Testis (tissue), 2 donors: ENCODE measurements at regions not wholly inside any gene's neighbourhood (a gene's known extent, or its start where the extent isn't known, plus 50 kb on each side); places are given as distances from the start of the nearest gene placed in this dataset.

ENCODE experiments used
- DNase-seq: peaks from one replicate; pipeline ENCODE4 v3.0.0-alpha.2; 2019
- H3K27ac ChIP-seq, 2 donors: fragments of 200-600 bp; sonication (generic); one replicate each; pipeline ENCODE4 v1.5.1; 2019
- H3K27me3 ChIP-seq: fragments of 200-600 bp; sonication (generic); one replicate; pipeline ENCODE4 v1.5.1; 2019
- H3K36me3 ChIP-seq: fragments of 200-600 bp; sonication (generic); one replicate; pipeline ENCODE4 v1.5.1; 2017; ENCODE audit warnings: low read depth; ENCODE audit errors: missing control alignments
- H3K4me1 ChIP-seq: fragments of 200-600 bp; sonication (generic); one replicate; pipeline ENCODE4 v1.5.1; 2019
- H3K4me3 ChIP-seq, 2 donors: fragments of 200-600 bp; sonication (generic); one replicate each; pipeline ENCODE4 v1.5.1; 2017 to 2019
- H3K9me3 ChIP-seq: fragments of 200-600 bp; sonication (generic); one replicate; pipeline ENCODE4 v1.5.1; 2017
- POLR2A ChIP-seq: fragments of 450-650 bp; IDR thresholded peaks from one replicate; pipeline ENCODE4 v1.6.1; 2017; ENCODE audit warnings: antibody characterized with exemption, mild to moderate bottlenecking, moderate library complexity
- WGBS, 2 donors: methylation state at CpG; one replicate each; pipeline ENCODE4 v1.1.5; 2018; 5-methylcytosine and 5-hydroxymethylcytosine counted together
- intact Hi-C: fragments of 100-400 bp; cut with DNase I; formaldehyde crosslinking; loops from one replicate; pipeline ENCODE4 v1.15.1; 2023; ENCODE audit warnings: low total_unique reads
- TF ChIP-seq, protein P1 (sequence below), 3 experiments: fragments of 450-650 bp in 2 of 3; fragments of 200-600 bp in 1 of 3; sonication (generic) in 1 of 3; IDR thresholded peaks; one replicate each; pipeline ENCODE4 v1.5.1; 2016 to 2019; ENCODE audit warnings: antibody characterized with exemption in 3 of 3, mild to moderate bottlenecking in 2 of 3, moderate library complexity in 1 of 3

DNA sequence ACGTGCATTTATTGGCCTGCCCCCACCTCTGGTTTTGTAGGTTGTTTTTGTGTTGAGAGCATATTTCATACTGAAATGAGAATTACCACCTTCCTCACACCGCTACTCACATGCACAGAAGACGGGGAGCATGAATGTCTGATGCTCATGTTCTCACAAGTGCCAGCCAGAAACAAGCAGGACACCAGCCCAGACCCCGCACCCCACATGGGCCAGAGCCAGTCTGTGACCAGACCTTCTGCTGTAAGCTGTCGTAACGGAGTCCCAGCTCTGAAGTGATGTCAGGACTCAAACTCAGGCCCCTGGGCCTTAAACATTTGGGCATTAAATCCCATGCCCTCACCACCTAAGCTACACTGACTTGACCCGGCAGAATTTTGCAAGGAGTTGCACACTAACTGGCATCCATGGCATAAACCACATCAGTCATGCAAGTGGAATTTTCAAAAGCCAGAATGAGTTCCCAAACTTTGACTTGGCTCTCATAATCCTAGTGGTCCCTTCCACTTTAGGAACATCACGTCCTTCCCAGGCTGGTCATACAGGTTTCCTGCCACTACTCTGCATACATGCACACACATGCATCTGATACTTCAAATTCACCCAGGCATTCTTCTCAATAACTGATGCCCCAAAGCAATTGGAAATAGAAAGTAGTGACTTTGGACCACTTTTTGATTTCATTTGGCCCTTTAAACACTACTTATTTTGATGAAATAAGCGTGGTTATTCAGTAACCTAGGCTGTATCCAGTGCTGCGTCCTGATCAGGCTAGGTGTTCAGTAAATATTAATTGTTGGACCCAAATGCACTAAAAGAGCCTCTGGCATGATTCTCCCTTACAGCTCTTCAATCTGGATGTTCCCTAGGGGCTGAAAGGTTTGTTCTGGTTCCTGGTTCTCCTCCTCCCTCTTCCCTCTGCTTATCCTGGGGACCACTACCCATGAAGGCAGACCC, 223.1 kb upstream of the ID2 start:
- no peak for DNase-seq
- H3K27ac ChIP-seq = no peak overlapping the region
- H3K4me1 ChIP-seq = no peaks in the 10 kb centered on the region
- no peaks in the 10 kb centered on the region for H3K9me3 ChIP-seq
- intact Hi-C loops = no loop called here
- H3K27me3 ChIP-seq = no peaks in the 10 kb centered on the region
- TF ChIP-seq POLR2A = no peak
- TF ChIP-seq, protein P1, sequence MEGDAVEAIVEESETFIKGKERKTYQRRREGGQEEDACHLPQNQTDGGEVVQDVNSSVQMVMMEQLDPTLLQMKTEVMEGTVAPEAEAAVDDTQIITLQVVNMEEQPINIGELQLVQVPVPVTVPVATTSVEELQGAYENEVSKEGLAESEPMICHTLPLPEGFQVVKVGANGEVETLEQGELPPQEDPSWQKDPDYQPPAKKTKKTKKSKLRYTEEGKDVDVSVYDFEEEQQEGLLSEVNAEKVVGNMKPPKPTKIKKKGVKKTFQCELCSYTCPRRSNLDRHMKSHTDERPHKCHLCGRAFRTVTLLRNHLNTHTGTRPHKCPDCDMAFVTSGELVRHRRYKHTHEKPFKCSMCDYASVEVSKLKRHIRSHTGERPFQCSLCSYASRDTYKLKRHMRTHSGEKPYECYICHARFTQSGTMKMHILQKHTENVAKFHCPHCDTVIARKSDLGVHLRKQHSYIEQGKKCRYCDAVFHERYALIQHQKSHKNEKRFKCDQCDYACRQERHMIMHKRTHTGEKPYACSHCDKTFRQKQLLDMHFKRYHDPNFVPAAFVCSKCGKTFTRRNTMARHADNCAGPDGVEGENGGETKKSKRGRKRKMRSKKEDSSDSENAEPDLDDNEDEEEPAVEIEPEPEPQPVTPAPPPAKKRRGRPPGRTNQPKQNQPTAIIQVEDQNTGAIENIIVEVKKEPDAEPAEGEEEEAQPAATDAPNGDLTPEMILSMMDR (IDR thresholded peaks at IDR 0.05) = no peak
- H3K4me3 ChIP-seq = no peak overlapping the region
- 94 to 96% methylated on average over 10 of the region's 10 CpGs for WGBS, 2 donors
- H3K36me3 ChIP-seq = no peaks in the 10 kb centered on the region

DNA sequence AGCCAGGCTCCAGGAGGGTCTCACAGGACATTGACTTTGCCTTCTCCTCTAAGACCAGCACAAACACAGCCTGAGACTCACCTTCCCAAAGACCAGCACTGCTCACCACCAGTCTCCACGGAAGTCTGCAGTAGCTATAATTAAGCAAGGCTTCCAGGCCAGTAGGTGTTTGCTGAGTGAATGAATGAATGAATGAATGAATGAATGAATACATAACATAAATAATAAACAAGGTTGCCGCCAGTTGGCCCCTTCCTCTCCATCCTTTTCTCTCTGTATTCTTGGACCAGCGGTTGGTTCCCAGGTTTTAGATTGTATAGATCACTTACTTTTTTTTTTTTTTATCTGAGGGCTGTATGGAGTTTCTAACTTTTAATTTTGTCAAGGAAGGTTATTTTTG, 222.4 kb upstream of the ID2 start:
- Histone ChIP-seq H3K9me3 (no peaks in the 10 kb centered on the region), H3K27ac (no peak overlapping the region), H3K4me1 (no peaks in the 10 kb centered on the region), H3K4me3 (no peak overlapping the region), H3K36me3 (no peaks in the 10 kb centered on the region), H3K27me3 (no peaks in the 10 kb centered on the region)
- WGBS, 2 donors = 98% methylated on average over 3 of the region's 3 CpGs
- intact Hi-C loops = no loop called here
- TF ChIP-seq, protein P1 (IDR thresholded peaks at IDR 0.05) = no peak
- TF ChIP-seq POLR2A = no peak
- no peak for DNase-seq

DNA sequence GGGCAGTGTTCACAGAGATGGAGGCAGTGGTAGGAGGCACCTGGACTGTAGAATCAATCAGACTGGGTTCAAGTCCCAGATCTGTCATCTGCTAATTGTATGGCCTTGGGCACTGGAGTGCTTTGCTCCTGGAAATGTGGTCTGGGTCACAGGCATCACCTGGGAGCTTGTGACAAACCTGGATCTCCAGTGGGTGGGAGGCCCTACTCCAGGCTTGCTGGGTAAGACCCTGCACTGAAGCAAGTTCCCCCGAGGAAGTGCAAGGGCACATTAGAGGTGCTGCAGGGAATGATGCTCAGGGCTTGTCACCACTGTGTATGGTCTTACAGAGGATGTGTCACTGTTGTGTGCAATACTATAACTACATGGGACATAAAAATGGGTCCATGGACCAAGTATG, 220.5 kb upstream of the ID2 start:
- Histone ChIP-seq H3K9me3 (no peaks in the 10 kb centered on the region), H3K27ac (no peak overlapping the region), H3K4me3 (no peak overlapping the region), H3K27me3 (no peaks in the 10 kb centered on the region), H3K36me3 (no peaks in the 10 kb centered on the region), H3K4me1 (no peaks in the 10 kb centered on the region)
- WGBS, 2 donors = 100% methylated on average over 1 of the region's 1 CpG
- intact Hi-C loops = no loop called here
- no peak for DNase-seq
- TF ChIP-seq, protein P1 (IDR thresholded peaks at IDR 0.05) = no peak
- no peak for TF ChIP-seq POLR2A

DNA sequence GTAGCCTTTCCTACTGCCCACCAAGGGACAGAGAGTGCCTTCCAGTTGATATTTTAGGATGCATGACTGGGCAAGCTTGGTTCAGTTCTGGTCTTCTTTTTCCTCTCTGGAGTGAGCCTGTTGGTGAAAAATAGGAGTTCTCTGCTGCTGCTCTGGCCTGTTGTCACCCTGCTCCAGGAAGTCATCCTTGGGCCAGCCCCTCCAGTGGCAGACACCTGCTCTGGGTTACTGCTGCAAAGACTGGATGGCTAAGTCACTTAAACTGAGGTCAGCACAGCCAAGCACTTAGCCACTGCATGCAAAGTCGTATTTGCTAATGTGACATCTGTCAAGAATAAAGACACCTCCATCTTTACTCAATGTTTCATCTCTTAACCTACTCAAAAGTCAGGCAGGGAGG, 219.6 kb upstream of the ID2 start:
- DNase-seq = no peak
- intact Hi-C loops = no loop called here
- H3K9me3 ChIP-seq = no peaks in the 10 kb centered on the region
- no peaks in the 10 kb centered on the region for H3K4me1 ChIP-seq
- no peak for TF ChIP-seq POLR2A
- TF ChIP-seq, protein P1 (IDR thresholded peaks at IDR 0.05) = no peak
- H3K27ac ChIP-seq = no peak overlapping the region
- WGBS, 2 donors = 90 to 92% methylated on average over 1 of the region's 1 CpG
- no peaks in the 10 kb centered on the region for H3K36me3 ChIP-seq
- H3K4me3 ChIP-seq = no peak overlapping the region
- H3K27me3 ChIP-seq = no peaks in the 10 kb centered on the region
